ENCODE measurements at regions not wholly inside any gene's neighbourhood (a gene's known extent, or its start where the extent isn't known, plus 50 kb on each side); places are given as distances from the start of the nearest gene placed in this dataset.

DNA sequence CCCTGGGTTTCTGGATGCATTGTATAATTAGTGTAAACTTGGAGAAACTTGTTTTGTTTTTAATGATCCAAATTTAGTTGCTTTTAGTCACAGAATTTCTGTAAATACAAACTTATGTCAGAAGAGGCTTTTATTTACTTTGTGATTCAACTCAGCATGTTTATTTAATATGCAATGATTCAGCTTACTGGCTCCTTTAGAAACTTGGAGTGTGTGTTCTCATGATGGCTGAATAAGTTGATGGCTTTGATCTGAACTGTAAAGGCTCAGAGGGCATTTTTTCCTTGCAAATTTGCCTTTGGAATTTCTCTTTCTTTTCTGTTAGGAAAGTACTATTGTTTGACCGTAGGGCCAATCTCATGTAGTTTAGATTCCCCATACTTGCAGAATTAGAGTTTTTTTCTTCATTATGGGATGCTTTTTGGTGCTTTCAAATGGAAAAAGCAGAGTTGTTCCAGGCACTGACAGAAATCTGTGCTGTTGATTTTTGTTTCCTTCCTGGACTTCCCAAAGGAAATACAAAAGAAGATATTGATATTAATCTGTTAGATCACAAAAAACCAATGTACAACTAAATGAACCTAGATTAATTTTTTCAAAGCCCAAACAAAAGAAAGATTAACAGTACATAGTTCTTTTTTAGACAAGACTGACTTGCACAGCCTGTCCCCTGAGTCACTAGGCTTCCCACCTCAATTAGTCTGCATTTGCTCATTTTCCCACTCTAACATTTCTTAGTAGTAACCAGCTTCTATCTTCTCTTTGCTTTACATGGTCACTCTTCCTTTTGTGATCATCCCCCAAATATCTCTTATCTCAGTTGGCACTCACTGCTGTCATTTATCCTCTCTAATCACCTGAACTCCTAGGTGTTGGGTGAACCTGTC lies 96.8 kb upstream of the AGR3 start:
- intact Hi-C loops (cut with DNase I) = no loop called here
- peaks cover 38% of the 10 kb centered on the region for H3K4me1 ChIP-seq
- DNase-seq (ENCODE audit: extremely low spot score in 2 of 2) = no peak
- H3K27ac ChIP-seq = peak overlapping the region; percentile 51
- no peaks in the 10 kb centered on the region for H3K27me3 ChIP-seq
- TF ChIP-seq POLR2AphosphoS5 (IDR thresholded peaks at IDR 0.05; ENCODE audit: insufficient read depth in 1 of 2, low read depth in 1 of 2) = peak in 1 of 2 donors; percentile 50
- TF ChIP-seq POLR2A (IDR thresholded peaks at IDR 0.05) = no peak
- TF ChIP-seq CTCF (IDR thresholded peaks at IDR 0.05) = no peak
- no peak overlapping the region for H3K4me3 ChIP-seq
- H3K9me3 ChIP-seq = no peaks in the 10 kb centered on the region
- no peaks in the 10 kb centered on the region for H3K36me3 ChIP-seq

DNA sequence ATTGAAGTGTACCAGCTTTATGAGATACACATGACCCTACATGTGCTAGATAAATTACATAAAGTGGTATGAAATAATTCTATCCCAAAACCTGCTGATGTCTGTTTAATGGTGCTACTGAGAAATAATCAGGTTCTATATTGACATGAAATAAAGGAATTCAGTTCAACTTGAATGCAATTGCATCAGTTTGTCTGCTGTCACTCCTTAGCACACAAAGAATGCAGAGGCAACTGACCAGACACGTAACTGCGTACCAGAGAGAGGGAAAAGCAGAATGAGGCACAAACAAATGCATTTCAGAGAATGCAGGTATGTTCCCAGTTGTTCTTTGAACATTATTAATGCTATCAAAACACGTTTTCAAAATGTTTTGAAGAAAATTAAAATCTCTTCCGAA lies 98.8 kb upstream of the AGR3 start:
- Histone ChIP-seq H3K27me3 (no peaks in the 10 kb centered on the region), H3K9me3 (no peaks in the 10 kb centered on the region), H3K4me1 (peaks cover 38% of the 10 kb centered on the region), H3K4me3 (no peak overlapping the region), H3K36me3 (no peaks in the 10 kb centered on the region), H3K27ac (no peak overlapping the region)
- intact Hi-C loops (cut with DNase I) = loop anchor here (10.0 kb wide), 1 partner anchor 314 kb away; the partner anchor contains the start of gene AHR
- TF ChIP-seq POLR2A (IDR thresholded peaks at IDR 0.05) (no peak), CTCF (IDR thresholded peaks at IDR 0.05) (no peak), POLR2AphosphoS5 (IDR thresholded peaks at IDR 0.05; ENCODE audit: insufficient read depth in 1 of 2, low read depth in 1 of 2) (no peak)
- no peak for DNase-seq (ENCODE audit: extremely low spot score in 2 of 2)

- H3K4me3 ChIP-seq = no peak overlapping the region
- no peak for DNase-seq (ENCODE audit: extremely low spot score in 2 of 2)
- H3K36me3 ChIP-seq = no peaks in the 10 kb centered on the region
- peaks cover 34% of the 10 kb centered on the region for H3K4me1 ChIP-seq
- no peaks in the 10 kb centered on the region for H3K27me3 ChIP-seq
- TF ChIP-seq CTCF (IDR thresholded peaks at IDR 0.05) = peak; percentile 39 to 80 (median 45)
- TF ChIP-seq POLR2A (IDR thresholded peaks at IDR 0.05) = no peak
- TF ChIP-seq POLR2AphosphoS5 (IDR thresholded peaks at IDR 0.05; ENCODE audit: insufficient read depth in 1 of 2, low read depth in 1 of 2) = peak in 1 of 2 donors; percentile 33
- intact Hi-C loops (cut with DNase I) = loop anchor here (10.0 kb wide), 1 partner anchor 312 kb away; the partner anchor contains the start of gene AHR
- H3K27ac ChIP-seq = no peak overlapping the region
- no peaks in the 10 kb centered on the region for H3K9me3 ChIP-seq
Observed at GRCh38 chr7:16982640-16983350, 101.0 kb upstream of the AGR3 start.

DNA sequence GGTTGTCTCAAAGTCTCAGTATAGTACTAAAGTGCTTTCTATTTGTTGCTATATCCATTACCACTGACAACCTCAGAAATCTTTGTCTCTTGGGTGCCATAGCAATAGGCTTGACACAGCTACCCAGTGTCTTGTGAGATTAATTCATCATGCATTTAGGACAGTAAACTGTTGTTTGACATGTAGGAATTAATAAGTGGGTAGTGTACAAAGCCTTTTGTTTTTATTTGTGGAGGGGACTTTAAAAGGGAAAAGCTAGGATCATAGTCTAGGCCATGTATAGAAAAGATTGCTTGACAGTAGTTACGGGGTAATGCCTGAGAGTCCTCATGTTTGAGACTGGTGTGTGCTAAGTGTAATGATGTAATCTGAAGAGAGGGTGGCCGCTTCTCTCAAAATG lies 102.6 kb upstream of the AGR3 start:
- peaks cover 22% of the 10 kb centered on the region for H3K4me1 ChIP-seq
- H3K27ac ChIP-seq = no peak overlapping the region
- no peaks in the 10 kb centered on the region for H3K36me3 ChIP-seq
- H3K9me3 ChIP-seq = no peaks in the 10 kb centered on the region
- no peaks in the 10 kb centered on the region for H3K27me3 ChIP-seq
- H3K4me3 ChIP-seq = no peak overlapping the region
- intact Hi-C loops (cut with DNase I) = loop anchor here (10.0 kb wide), 1 partner anchor 310 kb away; the partner anchor contains the start of gene AHR
- DNase-seq (ENCODE audit: extremely low spot score in 2 of 2) = no peak
- TF ChIP-seq POLR2AphosphoS5 (IDR thresholded peaks at IDR 0.05; ENCODE audit: insufficient read depth in 1 of 2, low read depth in 1 of 2) = no peak
- TF ChIP-seq POLR2A (IDR thresholded peaks at IDR 0.05) = no peak
- TF ChIP-seq CTCF (IDR thresholded peaks at IDR 0.05) = no peak

Data from vagina (tissue), 2 donors.